Rectal smooth muscle tissue (tissue), 1 donor: ENCODE measurements at regions not wholly inside any gene's neighbourhood (a gene's known extent, or its start where the extent isn't known, plus 50 kb on each side); places are given as distances from the start of the nearest gene placed in this dataset.

Source experiments
- H3K27ac ChIP-seq: one replicate; pipeline ENCODE4 v1.7.0; 2013; ENCODE audit warnings: low read depth, low read length, inconsistent platforms
- H3K27me3 ChIP-seq: one replicate; pipeline ENCODE4 v1.7.0; 2013; ENCODE audit warnings: low read length; ENCODE audit not compliant: control insufficient read depth, insufficient read depth
- H3K36me3 ChIP-seq: one replicate; pipeline ENCODE4 v1.7.0; 2013; ENCODE audit warnings: low read length; ENCODE audit not compliant: control insufficient read depth, insufficient read depth
- H3K4me1 ChIP-seq: one replicate; pipeline ENCODE4 v1.7.0; 2013; ENCODE audit warnings: low read length; ENCODE audit not compliant: control insufficient read depth, insufficient read depth
- H3K4me3 ChIP-seq: one replicate; pipeline ENCODE4 v1.7.0; 2013; ENCODE audit warnings: low read length
- H3K9ac ChIP-seq: one replicate; pipeline ENCODE4 v1.7.0; 2013; ENCODE audit warnings: low read length

DNA sequence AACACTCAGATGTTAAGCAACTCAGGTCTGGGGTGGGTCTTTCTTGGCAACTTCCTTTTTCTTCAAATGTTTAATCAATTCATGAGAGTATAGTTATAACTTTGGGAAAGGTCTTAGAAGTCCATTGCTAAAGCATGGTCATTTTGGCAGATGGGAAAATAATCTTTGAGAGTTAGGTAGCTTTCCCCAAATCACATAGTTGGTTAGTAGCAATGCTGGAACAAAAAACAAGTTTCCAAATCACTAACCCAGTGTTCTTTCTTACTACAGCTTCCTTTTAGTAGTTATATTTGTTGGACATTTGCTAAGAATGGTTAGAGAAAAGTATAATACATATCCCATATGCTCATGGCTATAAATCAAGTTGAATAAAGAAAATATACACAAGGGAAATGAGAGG, 185.2 kb upstream of the SLC14A2 start:
- Histone ChIP-seq H3K4me1 (no peaks in the 10 kb centered on the region), H3K27me3 (no peaks in the 10 kb centered on the region)

DNA sequence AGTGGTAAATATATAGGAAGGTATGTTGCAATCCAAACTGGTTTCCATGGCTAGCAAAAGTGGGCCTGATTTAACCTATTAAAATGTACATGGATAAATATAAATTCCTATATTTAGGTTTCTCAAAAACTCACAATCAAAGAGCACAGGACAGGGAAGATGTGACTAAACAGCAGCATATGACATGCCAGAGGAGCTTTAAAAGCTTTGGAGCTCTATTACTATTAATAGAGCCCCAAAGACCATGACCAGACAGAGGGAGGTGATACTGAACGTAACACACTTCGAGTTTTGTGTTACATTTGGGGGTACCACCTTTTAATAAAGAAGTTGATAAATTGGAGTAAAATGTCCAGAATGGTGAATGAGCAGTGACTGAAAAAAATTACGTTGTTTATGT, 179.5 kb upstream of the SLC14A2 start:
- no peaks in the 10 kb centered on the region for H3K36me3 ChIP-seq
- H3K9ac ChIP-seq, result no peak overlapping the region
- no peaks in the 10 kb centered on the region for H3K4me1 ChIP-seq
- H3K27ac ChIP-seq, result no peak overlapping the region
- no peak overlapping the region for H3K4me3 ChIP-seq
- H3K27me3 ChIP-seq, result no peaks in the 10 kb centered on the region

More for the DNA sequence above, 185.2 kb upstream of the SLC14A2 start:
- no peak overlapping the region for H3K9ac ChIP-seq
- no peaks in the 10 kb centered on the region for H3K36me3 ChIP-seq
- no peak overlapping the region for H3K27ac ChIP-seq
- no peak overlapping the region for H3K4me3 ChIP-seq

DNA sequence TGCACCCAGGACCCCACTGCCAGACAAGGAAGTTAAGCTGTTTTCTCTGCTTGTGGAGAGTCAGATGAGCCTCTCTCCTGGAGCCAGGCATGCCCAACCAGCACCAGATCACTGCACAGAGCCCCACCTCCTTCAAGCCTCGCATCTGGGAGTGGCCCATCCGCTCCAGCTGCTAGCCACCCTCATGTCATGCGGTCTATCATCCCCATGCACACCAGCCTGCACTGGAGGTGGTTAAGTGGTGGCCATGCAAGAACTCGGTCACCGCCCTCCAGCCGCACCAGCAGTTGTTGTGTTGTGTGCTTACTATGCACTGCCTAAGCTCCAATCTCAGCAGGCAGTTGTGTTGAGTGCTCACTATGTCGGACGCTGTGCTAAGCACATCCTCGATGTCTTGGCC, 177.9 kb upstream of the SLC14A2 start:
- no peaks in the 10 kb centered on the region for H3K4me1 ChIP-seq
- H3K27ac ChIP-seq, result no peak overlapping the region
- H3K4me3 ChIP-seq, result no peak overlapping the region
- H3K27me3 ChIP-seq, result no peaks in the 10 kb centered on the region
- no peaks in the 10 kb centered on the region for H3K36me3 ChIP-seq
- no peak overlapping the region for H3K9ac ChIP-seq

DNA sequence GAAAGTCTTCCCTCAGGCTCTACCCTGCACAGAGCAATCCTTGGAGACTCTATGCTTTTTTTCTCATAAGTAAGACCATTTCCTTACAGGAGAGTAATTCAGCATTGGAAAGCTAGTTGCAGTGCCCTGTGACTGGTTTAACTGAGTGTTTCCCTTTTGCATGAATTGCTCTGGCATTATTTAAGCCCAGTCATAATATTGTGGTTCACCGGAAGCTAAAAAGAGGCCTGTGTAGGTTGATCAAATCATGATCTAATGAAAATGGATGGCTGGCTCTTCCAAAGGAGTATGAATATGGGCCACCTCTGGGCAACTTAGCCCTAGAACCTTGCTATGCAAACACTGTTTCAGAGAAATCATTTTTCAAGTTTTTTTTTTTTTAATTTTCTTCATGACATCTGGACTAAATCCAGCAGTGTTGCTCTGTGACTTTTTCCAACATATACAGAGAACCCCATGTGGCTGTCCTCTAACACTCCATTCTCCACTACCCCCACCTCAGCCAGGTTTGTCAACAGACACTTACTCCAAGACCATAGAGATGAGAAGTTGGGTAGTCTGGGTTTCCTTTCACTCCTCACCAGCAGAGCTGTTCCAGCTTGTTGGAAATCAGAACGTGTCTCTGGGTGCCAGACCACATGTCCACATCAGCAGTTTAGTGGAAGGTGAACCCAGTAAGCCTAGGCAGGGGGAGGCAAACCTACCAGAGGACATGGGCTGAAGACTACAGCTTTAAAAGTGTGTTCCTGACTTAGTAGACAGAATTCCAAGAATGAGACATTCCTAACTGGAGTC, 175.2 kb upstream of the SLC14A2 start:
- H3K36me3 ChIP-seq, result no peaks in the 10 kb centered on the region
- H3K4me1 ChIP-seq, result no peaks in the 10 kb centered on the region
- H3K27ac ChIP-seq, result no peak overlapping the region
- H3K27me3 ChIP-seq, result no peaks in the 10 kb centered on the region
- H3K4me3 ChIP-seq, result no peak overlapping the region
- H3K9ac ChIP-seq, result no peak overlapping the region

DNA sequence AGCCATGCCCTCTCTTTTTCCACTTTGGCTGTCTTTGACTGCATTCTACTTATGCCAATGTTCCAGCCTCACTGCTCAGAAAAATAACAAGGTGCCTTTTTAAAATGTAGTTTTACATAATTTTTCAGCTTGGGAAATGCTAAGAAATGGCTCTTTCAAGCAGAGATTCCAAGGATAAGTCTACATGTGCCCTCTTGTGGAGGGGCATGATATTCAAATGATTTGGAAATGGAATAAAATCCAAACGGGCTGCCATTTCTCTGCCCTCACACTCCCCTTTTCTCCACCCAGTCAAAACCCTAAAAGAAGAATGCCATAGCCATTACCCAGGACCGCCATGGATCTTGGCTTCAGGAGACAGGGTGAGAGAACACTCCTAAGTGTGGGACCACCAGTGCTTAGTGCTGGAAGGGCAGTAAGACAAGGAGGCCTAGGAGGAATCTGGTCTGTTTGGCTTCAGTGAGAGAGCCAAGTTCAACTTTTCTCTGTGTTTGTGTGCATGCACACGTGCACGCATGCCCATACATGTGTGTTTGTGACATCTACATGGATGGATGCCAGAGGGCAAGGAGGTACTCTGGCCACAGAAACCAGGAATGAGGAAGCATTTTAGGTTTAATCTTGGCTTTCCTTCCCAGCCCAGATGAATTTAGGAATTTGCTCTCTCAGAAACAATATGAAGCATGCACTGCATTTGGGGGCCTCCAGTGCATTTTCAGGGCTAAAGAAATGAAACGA, 174.0 kb upstream of the SLC14A2 start:
- Histone ChIP-seq H3K36me3 (no peaks in the 10 kb centered on the region), H3K27ac (no peak overlapping the region), H3K9ac (no peak overlapping the region), H3K27me3 (no peaks in the 10 kb centered on the region), H3K4me1 (no peaks in the 10 kb centered on the region), H3K4me3 (no peak overlapping the region)

DNA sequence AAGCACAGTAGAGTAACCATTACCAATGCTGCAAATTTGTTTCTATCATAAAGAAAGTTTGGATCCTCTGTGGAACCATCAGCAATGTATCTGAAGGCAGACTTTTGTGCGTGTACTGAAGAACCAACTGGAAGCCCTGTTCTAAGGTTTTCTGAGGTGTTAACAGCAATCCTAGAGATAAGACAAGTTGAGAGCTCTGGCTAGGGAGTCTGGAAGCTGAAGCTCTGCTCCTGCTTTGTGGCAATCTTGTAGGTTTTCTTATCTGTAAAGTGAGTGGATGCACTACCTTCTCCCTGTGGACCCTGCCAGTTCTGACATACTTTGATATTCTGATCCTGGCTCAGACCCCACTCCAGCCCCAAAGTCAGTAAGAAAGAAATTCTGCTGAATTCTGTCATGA, 171.2 kb upstream of the SLC14A2 start:
- no peaks in the 10 kb centered on the region for H3K27me3 ChIP-seq
- H3K4me3 ChIP-seq, result no peak overlapping the region
- no peaks in the 10 kb centered on the region for H3K36me3 ChIP-seq
- no peaks in the 10 kb centered on the region for H3K4me1 ChIP-seq
- no peak overlapping the region for H3K27ac ChIP-seq
- no peak overlapping the region for H3K9ac ChIP-seq

DNA sequence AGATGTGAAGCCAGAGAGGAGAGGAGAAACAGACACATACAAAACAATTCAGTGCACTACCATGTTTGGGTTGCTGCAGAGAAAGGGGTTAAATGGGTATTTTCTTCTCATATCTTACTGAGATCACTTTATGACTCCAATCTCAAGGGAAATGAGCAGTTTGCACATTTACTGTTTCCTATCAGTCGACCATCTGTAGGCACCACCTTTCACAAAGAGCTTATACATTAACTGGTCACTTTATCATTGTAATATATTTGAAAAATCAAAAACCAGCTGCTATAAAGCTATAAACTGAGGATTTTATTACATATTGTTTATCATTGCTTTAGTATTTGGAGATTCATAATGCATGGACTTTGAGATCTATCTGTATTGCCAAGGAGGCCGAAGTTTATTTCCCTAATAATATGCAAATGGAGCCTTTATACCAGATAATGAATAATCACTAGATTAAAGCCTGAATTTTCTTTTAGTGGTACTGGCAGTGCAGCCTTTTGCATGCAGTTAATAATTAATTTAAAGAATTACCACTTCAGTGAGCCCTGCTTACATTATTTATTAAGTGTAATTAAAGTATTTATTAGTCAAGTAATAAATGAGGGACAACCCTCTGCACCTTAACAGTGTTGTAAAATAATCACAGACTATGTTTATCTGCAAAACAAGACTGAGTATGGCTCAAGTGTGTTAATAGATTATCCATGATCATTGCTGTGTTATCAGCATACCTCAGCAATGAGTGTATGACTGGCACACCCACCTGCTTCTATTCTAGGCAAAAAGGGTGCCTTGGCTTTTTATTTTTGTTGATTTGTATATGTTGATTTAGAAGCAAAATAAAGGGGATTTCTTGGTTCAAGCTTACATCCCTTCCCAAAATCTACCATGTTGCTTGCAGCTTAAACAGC, 167.7 kb upstream of the SLC14A2 start:
- Histone ChIP-seq H3K9ac (no peak overlapping the region), H3K4me3 (no peak overlapping the region), H3K27me3 (no peaks in the 10 kb centered on the region), H3K4me1 (no peaks in the 10 kb centered on the region), H3K27ac (no peak overlapping the region), H3K36me3 (no peaks in the 10 kb centered on the region)

DNA sequence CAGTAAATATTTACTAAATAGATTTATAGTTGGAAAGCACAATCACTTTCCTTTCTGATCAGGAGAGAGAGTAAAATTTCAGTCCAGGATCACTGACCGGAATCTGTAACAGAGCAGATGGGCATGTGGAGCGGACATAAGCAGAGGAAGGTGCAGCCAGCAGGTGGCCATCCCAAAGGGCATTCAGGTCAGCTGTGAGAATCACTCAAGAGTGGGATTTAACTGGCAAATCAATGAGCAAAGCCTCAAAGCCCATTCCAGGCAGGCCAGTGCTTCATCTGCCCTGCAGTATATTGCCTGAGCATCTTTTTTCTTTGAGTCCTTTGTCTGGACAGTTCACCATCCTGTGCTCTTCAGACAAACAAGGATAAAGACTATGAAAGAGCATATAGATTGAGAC, 166.4 kb upstream of the SLC14A2 start:
- Histone ChIP-seq H3K27ac (peak overlapping the region; percentile 41), H3K9ac (no peak overlapping the region), H3K4me1 (no peaks in the 10 kb centered on the region), H3K4me3 (no peak overlapping the region), H3K36me3 (no peaks in the 10 kb centered on the region), H3K27me3 (no peaks in the 10 kb centered on the region)

DNA sequence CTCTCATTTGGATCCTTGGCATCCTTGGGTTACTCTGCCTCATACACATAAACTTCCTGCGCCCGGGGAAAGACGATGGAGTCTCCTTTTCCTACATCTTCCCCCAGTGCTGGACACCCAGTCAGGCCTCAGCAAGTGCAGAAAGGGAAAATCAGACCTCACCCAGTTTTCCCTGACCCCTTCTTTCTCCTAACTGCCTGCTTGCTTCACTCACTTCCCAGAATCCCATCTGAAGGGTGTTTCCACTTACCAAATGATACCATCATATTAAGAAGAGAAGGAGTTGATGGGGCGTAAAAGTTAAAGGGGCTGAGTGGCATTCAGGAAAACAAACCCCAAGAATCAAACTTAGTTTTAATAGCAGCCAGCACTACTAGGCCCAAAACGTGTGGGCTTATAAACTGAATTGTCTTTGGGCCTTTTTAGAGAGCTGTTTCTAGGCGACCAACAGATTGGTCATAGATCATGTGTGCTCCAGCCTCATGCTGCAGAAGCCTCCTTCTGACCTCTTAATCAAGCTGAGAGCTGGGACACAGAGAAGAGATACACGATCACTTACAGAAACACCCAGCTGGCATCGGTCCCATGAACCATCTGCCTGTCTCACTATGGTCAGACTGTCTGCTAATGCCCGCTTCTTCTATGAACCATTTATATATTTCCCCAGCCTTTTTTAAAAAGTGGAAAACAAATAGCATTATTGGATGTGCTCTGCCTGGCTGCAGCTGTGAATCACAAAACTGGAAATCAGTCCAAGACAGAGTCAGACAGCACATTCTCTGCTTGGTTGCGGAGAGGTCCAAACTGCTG, 165.7 kb upstream of the SLC14A2 start:
- Histone ChIP-seq H3K36me3 (no peaks in the 10 kb centered on the region), H3K27ac (peak overlapping the region; percentile 41), H3K4me3 (no peak overlapping the region), H3K27me3 (no peaks in the 10 kb centered on the region), H3K9ac (no peak overlapping the region), H3K4me1 (no peaks in the 10 kb centered on the region)

DNA sequence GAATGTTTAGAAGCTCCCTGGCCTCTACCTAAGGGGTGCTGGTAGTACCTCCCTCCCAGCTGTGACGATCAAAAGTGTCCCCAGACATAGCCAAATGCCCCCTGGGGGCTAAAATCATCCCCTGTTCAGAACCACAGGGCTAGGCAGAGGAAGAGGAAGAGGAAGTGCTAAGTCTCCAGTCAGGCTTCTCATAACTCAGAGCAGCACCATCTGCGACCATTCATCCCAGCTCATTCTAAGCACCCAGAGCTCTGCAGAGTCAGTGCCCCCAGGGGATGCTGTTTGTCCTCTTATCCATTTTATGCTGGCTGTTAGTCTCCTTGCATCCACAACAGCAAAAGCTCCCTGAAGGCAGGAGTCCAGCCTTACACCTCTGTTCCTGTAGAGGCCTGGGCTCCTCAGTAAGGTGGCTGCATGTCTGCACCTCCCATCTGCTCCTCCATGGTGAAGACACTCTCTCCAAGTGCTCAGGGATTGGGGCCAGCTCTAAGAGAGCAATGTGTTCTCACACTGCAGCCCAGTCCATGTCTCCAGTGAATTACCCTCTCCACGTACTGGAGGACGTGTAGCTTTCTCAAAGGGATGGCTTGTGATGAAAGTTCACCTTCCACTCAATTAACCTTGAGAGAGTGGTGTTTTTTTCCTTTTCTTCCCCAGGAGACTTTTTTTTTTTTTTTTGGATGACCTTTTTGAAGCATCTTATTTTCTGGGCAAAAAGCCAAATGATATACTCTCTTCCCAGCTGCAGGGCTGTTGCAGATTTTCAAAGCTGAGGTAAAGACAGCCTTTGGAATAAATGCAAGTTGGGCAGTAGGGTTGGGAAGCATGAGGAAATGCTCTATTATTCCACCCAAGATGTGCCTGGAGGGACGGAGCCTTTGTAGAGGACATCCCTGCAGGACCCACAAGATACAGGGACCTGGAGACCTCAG, 158.9 kb upstream of the SLC14A2 start:
- no peaks in the 10 kb centered on the region for H3K36me3 ChIP-seq
- no peak overlapping the region for H3K27ac ChIP-seq
- no peaks in the 10 kb centered on the region for H3K4me1 ChIP-seq
- no peaks in the 10 kb centered on the region for H3K27me3 ChIP-seq
- no peak overlapping the region for H3K4me3 ChIP-seq
- H3K9ac ChIP-seq, result no peak overlapping the region

DNA sequence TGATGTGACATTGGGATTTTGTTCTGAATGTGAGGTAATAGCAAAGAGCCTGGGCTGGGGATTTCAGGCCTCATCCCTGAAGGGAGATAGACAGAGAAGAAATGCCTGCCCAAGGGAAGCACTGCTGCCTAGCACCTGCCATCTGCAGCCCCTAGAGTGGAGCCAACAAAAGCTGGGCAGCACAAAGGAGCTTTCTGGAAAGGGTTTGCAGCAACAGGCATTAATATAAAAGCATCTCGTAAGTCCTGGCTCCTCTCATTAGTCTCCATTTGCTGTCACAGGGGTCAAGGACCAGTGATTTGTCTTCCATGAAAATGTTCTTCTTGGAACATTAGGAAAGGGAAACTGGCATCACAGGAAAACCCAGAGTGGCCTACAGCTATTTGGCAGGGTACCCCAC, 157.2 kb upstream of the SLC14A2 start:
- H3K27ac ChIP-seq, result no peak overlapping the region
- H3K4me1 ChIP-seq, result no peaks in the 10 kb centered on the region
- no peak overlapping the region for H3K4me3 ChIP-seq
- H3K9ac ChIP-seq, result no peak overlapping the region
- no peaks in the 10 kb centered on the region for H3K27me3 ChIP-seq
- H3K36me3 ChIP-seq, result no peaks in the 10 kb centered on the region
